GM20431 (cell line): ENCODE measurements at regions not wholly inside any gene's neighbourhood (a gene's known extent, or its start where the extent isn't known, plus 50 kb on each side); places are given as distances from the start of the nearest gene placed in this dataset.

Experiments used
- in situ Hi-C: fragments of 300-500 bp; cut with MseI, MboI; formaldehyde crosslinking; loops from one replicate; pipeline ENCODE4 v1.15.0; 2020; ENCODE audit warnings: low sequenced_read_pairs; ENCODE audit not compliant: unreplicated experiment

- in situ Hi-C loops: no loop called here
Observed at GRCh38 chrX:35741142-35741541, 57.0 kb upstream of the MAGEB16 start.

- in situ Hi-C loops: no loop called here
Observed at GRCh38 chrX:35743331-35743730, 54.8 kb upstream of the MAGEB16 start.
